GM23338 (cell line): ENCODE measurements at regions not wholly inside any gene's neighbourhood (a gene's known extent, or its start where the extent isn't known, plus 50 kb on each side); places are given as distances from the start of the nearest gene placed in this dataset.

Experiments
- ATAC-seq: fragments of 200-7000 bp; cut with Tn5 transposase; 3 replicates; pipeline ENCODE4 v1.9.1; 2020
- DNase-seq: peaks from one replicate; pipeline ENCODE4 v3.0.0-alpha.2; 2015; ENCODE audit warnings: low spot score
- H2AFZ ChIP-seq: fragments of 200-600 bp; sonication (generic); 2 replicates; pipeline ENCODE4 v1.8.0; 2016; ENCODE audit warnings: antibody characterized with exemption, mild to moderate bottlenecking, moderate library complexity
- H3F3A ChIP-seq: fragments of 200-600 bp; sonication (generic); replicated peaks from 2 replicates; pipeline ENCODE4 v1.8.0; 2017; ENCODE audit warnings: antibody characterized with exemption, mixed run types, low read depth
- H3K27ac ChIP-seq: fragments of 200-600 bp; sonication (generic); 2 replicates; pipeline ENCODE4 v1.6.1; 2016; ENCODE audit warnings: low read depth
- H3K27me3 ChIP-seq: fragments of 200-600 bp; sonication (generic); 2 replicates; pipeline ENCODE4 v1.8.0; 2016; ENCODE audit warnings: mild to moderate bottlenecking, mixed run types, moderate library complexity; ENCODE audit not compliant: insufficient read depth
- H3K36me3 ChIP-seq: fragments of 200-600 bp; sonication (generic); 2 replicates; pipeline ENCODE4 v1.8.0; 2016; ENCODE audit warnings: mild to moderate bottlenecking; ENCODE audit not compliant: insufficient read depth
- H3K4me1 ChIP-seq: fragments of 200-600 bp; sonication (generic); 2 replicates; pipeline ENCODE4 v1.8.0; 2016; ENCODE audit warnings: mild to moderate bottlenecking, moderate library complexity; ENCODE audit not compliant: insufficient read depth
- H3K4me2 ChIP-seq: fragments of 200-600 bp; sonication (generic); 2 replicates; pipeline ENCODE4 v1.7.1; 2017; ENCODE audit warnings: mixed run types
- H3K4me3 ChIP-seq: fragments of 200-600 bp; sonication (generic); 2 replicates; pipeline ENCODE4 v1.6.1; 2016; ENCODE audit warnings: mixed run types
- H3K79me2 ChIP-seq: fragments of 200-600 bp; sonication (generic); replicated peaks from 2 replicates; pipeline ENCODE4 v1.8.0; 2017; ENCODE audit warnings: mild to moderate bottlenecking; ENCODE audit not compliant: insufficient read depth
- H3K9me2 ChIP-seq: fragments of 200-600 bp; sonication (generic); 2 replicates; pipeline ENCODE4 v1.8.0; 2017; ENCODE audit not compliant: insufficient read depth
- H4K20me1 ChIP-seq: fragments of 200-600 bp; sonication (generic); replicated peaks from 2 replicates; pipeline ENCODE4 v1.8.0; 2017; ENCODE audit warnings: mild to moderate bottlenecking; ENCODE audit not compliant: insufficient read depth
- H3K27ac Mint-ChIP-seq: 2 replicates; pipeline ENCODE4 v1.8.0; 2020; ENCODE audit warnings: inconsistent platforms, mild to moderate bottlenecking, moderate library complexity, mixed read lengths
- H3K27me3 Mint-ChIP-seq: 3 replicates; pipeline ENCODE4 v1.8.0; 2022; ENCODE audit warnings: low read depth, mild to moderate bottlenecking, moderate library complexity, mixed read lengths, inconsistent platforms; ENCODE audit not compliant: insufficient read depth, poor library complexity
- H3K36me3 Mint-ChIP-seq: 3 replicates; pipeline ENCODE4 v1.8.0; 2021; ENCODE audit warnings: low read depth, mild to moderate bottlenecking, inconsistent platforms, moderate library complexity, mixed read lengths
- H3K4me1 Mint-ChIP-seq: 3 replicates; pipeline ENCODE4 v1.8.0; 2020; ENCODE audit warnings: mild to moderate bottlenecking, inconsistent platforms, mixed read lengths
- H3K4me3 Mint-ChIP-seq: 3 replicates; pipeline ENCODE4 v1.8.0; 2021; ENCODE audit warnings: moderate library complexity, mild to moderate bottlenecking, inconsistent platforms, mixed read lengths
- H3K9me3 Mint-ChIP-seq: 3 replicates; pipeline ENCODE4 v1.8.0; 2020; ENCODE audit warnings: moderate library complexity, mild to moderate bottlenecking, inconsistent platforms, mixed read lengths
- CREB1 ChIP-seq: fragments of 250-450 bp; sonication (Bioruptor Pico); IDR thresholded peaks from 2 replicates; pipeline ENCODE4 v1.5.0; 2020; ENCODE audit warnings: low read depth, mild to moderate bottlenecking, moderate library complexity
- ETS1 ChIP-seq: IDR thresholded peaks from 2 replicates; pipeline ENCODE4 v1.6.1; 2016; ENCODE audit warnings: antibody characterized with exemption
- EZH2 ChIP-seq: fragments of 200-600 bp; sonication (generic); IDR thresholded peaks from one replicate; pipeline ENCODE4 v1.8.0; 2017; ENCODE audit warnings: antibody characterized with exemption, mild to moderate bottlenecking, low read depth; ENCODE audit not compliant: unreplicated experiment
- EZH2phosphoT487 ChIP-seq: fragments of 200-600 bp; sonication (generic); IDR thresholded peaks from one replicate; pipeline ENCODE4 v1.8.1; 2018; ENCODE audit warnings: antibody characterized with exemption; ENCODE audit not compliant: unreplicated experiment
- JUNB ChIP-seq: IDR thresholded peaks from one replicate; pipeline ENCODE4 v1.6.1; 2016; ENCODE audit warnings: antibody characterized with exemption; ENCODE audit not compliant: unreplicated experiment
- NANOG ChIP-seq: IDR thresholded peaks from 2 replicates; pipeline ENCODE4 v1.6.1; 2016; ENCODE audit warnings: antibody characterized with exemption, borderline replicate concordance
- POLR2AphosphoS5 ChIP-seq: IDR thresholded peaks from 2 replicates; pipeline ENCODE4 v1.6.1; 2016; ENCODE audit warnings: antibody characterized with exemption, low read depth
- REST ChIP-seq: IDR thresholded peaks from one replicate; pipeline ENCODE4 v1.6.1; 2018; ENCODE audit warnings: antibody characterized with exemption; ENCODE audit not compliant: unreplicated experiment
- STAT1 ChIP-seq: IDR thresholded peaks from one replicate; pipeline ENCODE4 v1.6.1; 2016; ENCODE audit warnings: antibody characterized with exemption; ENCODE audit not compliant: unreplicated experiment
- ZNF114 ChIP-seq: fragments of 250-450 bp; sonication (Bioruptor Pico); IDR thresholded peaks from 2 replicates; pipeline ENCODE4 v1.5.0; 2020; ENCODE audit warnings: mild to moderate bottlenecking, moderate library complexity
- ZNF331 ChIP-seq: fragments of 250-450 bp; sonication (Bioruptor Pico); IDR thresholded peaks from 2 replicates; pipeline ENCODE4 v1.5.0; 2020; ENCODE audit warnings: low read depth, mild to moderate bottlenecking, moderate library complexity
- TF ChIP-seq, protein P1 (sequence below), 2 experiments: fragments of 200-600 bp in 1 of 2; sonication (generic) in 1 of 2; conservative IDR thresholded peaks; 2 replicates each; pipeline versions ENCODE4 v1.5.1 to v1.6.1; 2016 to 2017; ENCODE audit warnings: antibody characterized with exemption in 2 of 2, low read depth in 2 of 2, mild to moderate bottlenecking in 2 of 2, moderate library complexity in 1 of 2
- TF ChIP-seq, protein P2 (sequence below): fragments of 250-450 bp; sonication (Bioruptor Pico); IDR thresholded peaks from 2 replicates; pipeline ENCODE4 v1.5.0; 2020; ENCODE audit warnings: mild to moderate bottlenecking, moderate library complexity

DNA sequence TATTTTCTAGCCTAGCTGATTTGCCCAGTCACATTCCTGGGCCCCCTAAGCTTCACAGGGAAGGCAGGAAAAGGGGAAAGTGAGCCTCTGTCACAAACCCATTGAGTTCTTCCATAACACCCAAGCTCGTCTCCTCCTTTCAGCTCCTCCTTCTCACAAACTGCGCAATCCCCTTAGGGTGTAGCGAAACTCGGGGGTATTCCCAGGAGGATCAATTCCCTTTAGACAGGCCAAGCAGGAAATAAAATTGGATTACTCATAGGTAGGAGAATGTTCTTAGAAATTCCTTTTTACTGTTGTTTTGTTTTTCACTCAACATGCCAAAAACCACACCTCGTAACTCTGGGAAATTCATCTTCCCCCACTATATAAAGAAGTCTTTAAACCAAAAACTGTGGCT lies 139.3 kb downstream of the IRS2 start:
- no peak overlapping the region for H3K4me3 ChIP-seq
- TF ChIP-seq JUNB (no peak), ZNF331 (CRISPR knock-in tag) (no peak), ETS1 (no peak), POLR2AphosphoS5 (no peak), CREB1 (CRISPR knock-in tag) (no peak), EZH2 (no peak), NANOG (no peak), STAT1 (no peak), REST (no peak), ZNF114 (no peak), EZH2phosphoT487 (no peak)
- TF ChIP-seq, protein P1, sequence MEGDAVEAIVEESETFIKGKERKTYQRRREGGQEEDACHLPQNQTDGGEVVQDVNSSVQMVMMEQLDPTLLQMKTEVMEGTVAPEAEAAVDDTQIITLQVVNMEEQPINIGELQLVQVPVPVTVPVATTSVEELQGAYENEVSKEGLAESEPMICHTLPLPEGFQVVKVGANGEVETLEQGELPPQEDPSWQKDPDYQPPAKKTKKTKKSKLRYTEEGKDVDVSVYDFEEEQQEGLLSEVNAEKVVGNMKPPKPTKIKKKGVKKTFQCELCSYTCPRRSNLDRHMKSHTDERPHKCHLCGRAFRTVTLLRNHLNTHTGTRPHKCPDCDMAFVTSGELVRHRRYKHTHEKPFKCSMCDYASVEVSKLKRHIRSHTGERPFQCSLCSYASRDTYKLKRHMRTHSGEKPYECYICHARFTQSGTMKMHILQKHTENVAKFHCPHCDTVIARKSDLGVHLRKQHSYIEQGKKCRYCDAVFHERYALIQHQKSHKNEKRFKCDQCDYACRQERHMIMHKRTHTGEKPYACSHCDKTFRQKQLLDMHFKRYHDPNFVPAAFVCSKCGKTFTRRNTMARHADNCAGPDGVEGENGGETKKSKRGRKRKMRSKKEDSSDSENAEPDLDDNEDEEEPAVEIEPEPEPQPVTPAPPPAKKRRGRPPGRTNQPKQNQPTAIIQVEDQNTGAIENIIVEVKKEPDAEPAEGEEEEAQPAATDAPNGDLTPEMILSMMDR (conservative IDR thresholded peaks at IDR 0.05; ENCODE audit: low read depth in 2 of 2), result no peak
- TF ChIP-seq, protein P2, sequence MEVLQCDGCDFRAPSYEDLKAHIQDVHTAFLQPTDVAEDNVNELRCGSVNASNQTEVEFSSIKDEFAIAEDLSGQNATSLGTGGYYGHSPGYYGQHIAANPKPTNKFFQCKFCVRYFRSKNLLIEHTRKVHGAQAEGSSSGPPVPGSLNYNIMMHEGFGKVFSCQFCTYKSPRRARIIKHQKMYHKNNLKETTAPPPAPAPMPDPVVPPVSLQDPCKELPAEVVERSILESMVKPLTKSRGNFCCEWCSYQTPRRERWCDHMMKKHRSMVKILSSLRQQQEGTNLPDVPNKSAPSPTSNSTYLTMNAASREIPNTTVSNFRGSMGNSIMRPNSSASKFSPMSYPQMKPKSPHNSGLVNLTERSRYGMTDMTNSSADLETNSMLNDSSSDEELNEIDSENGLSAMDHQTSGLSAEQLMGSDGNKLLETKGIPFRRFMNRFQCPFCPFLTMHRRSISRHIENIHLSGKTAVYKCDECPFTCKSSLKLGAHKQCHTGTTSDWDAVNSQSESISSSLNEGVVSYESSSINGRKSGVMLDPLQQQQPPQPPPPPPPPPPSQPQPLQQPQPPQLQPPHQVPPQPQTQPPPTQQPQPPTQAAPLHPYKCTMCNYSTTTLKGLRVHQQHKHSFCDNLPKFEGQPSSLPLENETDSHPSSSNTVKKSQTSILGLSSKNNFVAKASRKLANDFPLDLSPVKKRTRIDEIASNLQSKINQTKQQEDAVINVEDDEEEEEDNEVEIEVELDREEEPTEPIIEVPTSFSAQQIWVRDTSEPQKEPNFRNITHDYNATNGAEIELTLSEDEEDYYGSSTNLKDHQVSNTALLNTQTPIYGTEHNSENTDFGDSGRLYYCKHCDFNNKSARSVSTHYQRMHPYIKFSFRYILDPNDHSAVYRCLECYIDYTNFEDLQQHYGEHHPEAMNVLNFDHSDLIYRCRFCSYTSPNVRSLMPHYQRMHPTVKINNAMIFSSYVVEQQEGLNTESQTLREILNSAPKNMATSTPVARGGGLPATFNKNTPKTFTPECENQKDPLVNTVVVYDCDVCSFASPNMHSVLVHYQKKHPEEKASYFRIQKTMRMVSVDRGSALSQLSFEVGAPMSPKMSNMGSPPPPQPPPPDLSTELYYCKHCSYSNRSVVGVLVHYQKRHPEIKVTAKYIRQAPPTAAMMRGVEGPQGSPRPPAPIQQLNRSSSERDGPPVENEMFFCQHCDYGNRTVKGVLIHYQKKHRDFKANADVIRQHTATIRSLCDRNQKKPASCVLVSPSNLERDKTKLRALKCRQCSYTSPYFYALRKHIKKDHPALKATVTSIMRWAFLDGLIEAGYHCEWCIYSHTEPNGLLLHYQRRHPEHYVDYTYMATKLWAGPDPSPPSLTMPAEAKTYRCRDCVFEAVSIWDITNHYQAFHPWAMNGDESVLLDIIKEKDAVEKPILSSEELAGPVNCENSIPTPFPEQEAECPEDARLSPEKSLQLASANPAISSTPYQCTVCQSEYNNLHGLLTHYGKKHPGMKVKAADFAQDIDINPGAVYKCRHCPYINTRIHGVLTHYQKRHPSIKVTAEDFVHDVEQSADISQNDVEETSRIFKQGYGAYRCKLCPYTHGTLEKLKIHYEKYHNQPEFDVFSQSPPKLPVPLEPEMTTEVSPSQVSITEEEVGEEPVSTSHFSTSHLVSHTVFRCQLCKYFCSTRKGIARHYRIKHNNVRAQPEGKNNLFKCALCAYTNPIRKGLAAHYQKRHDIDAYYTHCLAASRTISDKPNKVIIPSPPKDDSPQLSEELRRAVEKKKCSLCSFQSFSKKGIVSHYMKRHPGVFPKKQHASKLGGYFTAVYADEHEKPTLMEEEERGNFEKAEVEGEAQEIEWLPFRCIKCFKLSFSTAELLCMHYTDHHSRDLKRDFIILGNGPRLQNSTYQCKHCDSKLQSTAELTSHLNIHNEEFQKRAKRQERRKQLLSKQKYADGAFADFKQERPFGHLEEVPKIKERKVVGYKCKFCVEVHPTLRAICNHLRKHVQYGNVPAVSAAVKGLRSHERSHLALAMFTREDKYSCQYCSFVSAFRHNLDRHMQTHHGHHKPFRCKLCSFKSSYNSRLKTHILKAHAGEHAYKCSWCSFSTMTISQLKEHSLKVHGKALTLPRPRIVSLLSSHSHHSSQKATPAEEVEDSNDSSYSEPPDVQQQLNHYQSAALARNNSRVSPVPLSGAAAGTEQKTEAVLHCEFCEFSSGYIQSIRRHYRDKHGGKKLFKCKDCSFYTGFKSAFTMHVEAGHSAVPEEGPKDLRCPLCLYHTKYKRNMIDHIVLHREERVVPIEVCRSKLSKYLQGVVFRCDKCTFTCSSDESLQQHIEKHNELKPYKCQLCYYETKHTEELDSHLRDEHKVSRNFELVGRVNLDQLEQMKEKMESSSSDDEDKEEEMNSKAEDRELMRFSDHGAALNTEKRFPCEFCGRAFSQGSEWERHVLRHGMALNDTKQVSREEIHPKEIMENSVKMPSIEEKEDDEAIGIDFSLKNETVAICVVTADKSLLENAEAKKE (CRISPR knock-in tag), result no peak
- no peaks in the 10 kb centered on the region for H3F3A ChIP-seq
- no peak for ATAC-seq
- H3K4me3 Mint-ChIP-seq, result no peak overlapping the region
- H3K36me3 Mint-ChIP-seq, result no peaks in the 10 kb centered on the region
- peaks cover 2% of the 10 kb centered on the region for H3K27me3 Mint-ChIP-seq
- no peaks in the 10 kb centered on the region for H3K4me1 Mint-ChIP-seq
- no peaks in the 10 kb centered on the region for H4K20me1 ChIP-seq
- no peaks in the 10 kb centered on the region for H3K27me3 ChIP-seq
- H2AFZ ChIP-seq, result no peak overlapping the region
- H3K4me1 ChIP-seq, result no peaks in the 10 kb centered on the region
- H3K36me3 ChIP-seq, result no peaks in the 10 kb centered on the region
- no peak for DNase-seq
- H3K4me2 ChIP-seq, result no peak overlapping the region
- no peak overlapping the region for H3K27ac ChIP-seq
- H3K9me3 Mint-ChIP-seq, result peaks cover 4% of the 10 kb centered on the region; the same call in 1 of the 3 replicates
- no peaks in the 10 kb centered on the region for H3K9me2 ChIP-seq
- H3K79me2 ChIP-seq, result no peaks in the 10 kb centered on the region
- H3K27ac Mint-ChIP-seq, result peak overlapping the region; percentile 44; the same call in 1 of the 2 replicates
